HepG2 (cell line): ENCODE measurements at regions not wholly inside any gene's neighbourhood (a gene's known extent, or its start where the extent isn't known, plus 50 kb on each side); places are given as distances from the start of the nearest gene placed in this dataset.

Experiments
- ATAC-seq: fragments of 200-7000 bp; cut with Tn5 transposase; 3 replicates; pipeline ENCODE4 v1.9.1; 2020; ENCODE audit warnings: mild to moderate bottlenecking, moderate library complexity
- BruUV-seq: library from RNA; stranded (reverse); fragments of 400-500 nt; replicated peaks from 2 replicates; lab custom pipeline; 2021; lab: Mats Ljungman, UMichigan
- CTCF ChIA-PET: fragments of 300-600 bp; formaldehyde crosslinking; extraction: SDS; loops from one replicate; lab custom pipeline; 2021; ENCODE audit warnings: low total read pairs, inconsistent platforms, low intra/inter-chr PET ratio; lab: Yijun Ruan, JAX
- POLR2A ChIA-PET: fragments of 350-600 bp; sonication (Branson Sonifier 250); formaldehyde crosslinking; loops from one replicate; lab custom pipeline; 2020; ENCODE audit warnings: antibody characterized with exemption, inconsistent platforms; lab: Yijun Ruan, JAX
- DNase-seq: peaks from one replicate; pipeline ENCODE4 v3.0.0-alpha.2; 2015; ENCODE audit warnings: low spot score
- FAIRE-seq: peaks from 3 replicates; lab custom pipeline; 2011; peaks lifted over from hg19 to GRCh38; lab: Jason Lieb, UNC
- H2AFZ ChIP-seq: one replicate; pipeline ENCODE4 v1.6.1; 2011; ENCODE audit warnings: low read length, inconsistent platforms
- H3K27ac ChIP-seq: fragments of 300-600 bp; 3 replicates; pipeline ENCODE4 v1.8.0; 2011; ENCODE audit warnings: mixed run types, mild to moderate bottlenecking, mixed read lengths, low read length, inconsistent platforms; ENCODE audit not compliant: insufficient read depth; ENCODE audit errors: extremely low read length
- H3K27me3 ChIP-seq, 2 experiments: fragments of 200-600 bp in 1 of 2; 2 replicates in 1 of 2; 3 replicates in 1 of 2; pipeline versions ENCODE4 v1.6.0 to v1.8.0; 2011; ENCODE audit warnings: low read length in 2 of 2, mild to moderate bottlenecking in 2 of 2, moderate library complexity in 2 of 2, inconsistent platforms in 1 of 2; ENCODE audit not compliant: insufficient read depth in 2 of 2, control insufficient read depth in 1 of 2
- H3K36me3 ChIP-seq, 2 experiments: fragments of 200-600 bp in 1 of 2; replicated peaks in 1 of 2; 2 replicates in 1 of 2; 3 replicates in 1 of 2; pipeline versions ENCODE4 v1.5.1 to v1.8.0; 2011; ENCODE audit warnings: low read length in 2 of 2, inconsistent platforms in 1 of 2; ENCODE audit not compliant: insufficient read depth in 2 of 2, control insufficient read depth in 1 of 2
- H3K4me1 ChIP-seq: 2 replicates; pipeline ENCODE4 v1.5.1; 2012; ENCODE audit warnings: low read length, inconsistent platforms; ENCODE audit not compliant: insufficient read depth
- H3K4me2 ChIP-seq: 2 replicates; pipeline ENCODE4 v1.6.0; 2011; ENCODE audit warnings: low read depth, low read length, inconsistent platforms
- H3K4me3 ChIP-seq, 3 experiments: fragments of 200-600 bp in 1 of 3; sonication (generic), shearing (Covaris generic) in 1 of 3; replicated peaks in 1 of 3; 2 replicates each; pipeline ENCODE4 v1.5.1; 2011 to 2016; ENCODE audit warnings: low read length in 3 of 3, inconsistent platforms in 2 of 3, low read depth in 2 of 3, mild to moderate bottlenecking in 2 of 3, control low read depth in 1 of 3, mixed read lengths in 1 of 3; ENCODE audit not compliant: insufficient read depth in 1 of 3
- H3K79me2 ChIP-seq: one replicate; pipeline ENCODE4 v1.6.1; 2011; ENCODE audit warnings: low read length, inconsistent platforms; ENCODE audit not compliant: insufficient read depth
- H3K9ac ChIP-seq: 2 replicates; pipeline ENCODE4 v1.6.0; 2011; ENCODE audit warnings: mild to moderate bottlenecking, low read depth, low read length, inconsistent platforms; ENCODE audit not compliant: insufficient read depth
- H3K9me3 ChIP-seq: 2 replicates; pipeline ENCODE4 v1.5.1; 2012; ENCODE audit warnings: mild to moderate bottlenecking, low read length
- H4K20me1 ChIP-seq: 2 replicates; pipeline ENCODE4 v1.6.0; 2011; ENCODE audit warnings: inconsistent platforms, mild to moderate bottlenecking, low read length, moderate library complexity; ENCODE audit not compliant: insufficient read depth
- CENPX ChIP-seq: sonication (generic); formaldehyde crosslinking; IDR thresholded peaks from 2 replicates; pipeline ENCODE4 v1.9.0; 2021; ENCODE audit warnings: mild to moderate bottlenecking, missing genetic modification reagents, moderate library complexity
- POLR2AphosphoS2 ChIP-seq: IDR thresholded peaks from 2 replicates; pipeline ENCODE4 v1.6.1; 2011; ENCODE audit warnings: low read depth, low read length, improper control_type of control experiment
- RNF219 ChIP-seq: sonication (generic); formaldehyde crosslinking; IDR thresholded peaks from 2 replicates; pipeline ENCODE4 v1.5.0; 2020; ENCODE audit warnings: mild to moderate bottlenecking, missing genetic modification reagents
- XBP1 ChIP-seq: sonication (generic); formaldehyde crosslinking; IDR thresholded peaks from 2 replicates; pipeline ENCODE4 v1.5.0; 2020; ENCODE audit warnings: missing genetic modification reagents
- ZNF160 ChIP-seq: sonication (generic); formaldehyde crosslinking; IDR thresholded peaks from 2 replicates; pipeline ENCODE4 v1.8.0; 2022; ENCODE audit warnings: mild to moderate bottlenecking, inconsistent platforms, missing genetic modification reagents
- ZNF263 ChIP-seq: sonication (generic); formaldehyde crosslinking; IDR thresholded peaks from 2 replicates; pipeline ENCODE4 v1.4.0; 2020; ENCODE audit warnings: missing genetic modification reagents
- ZNF431 ChIP-seq: sonication (generic); formaldehyde crosslinking; IDR thresholded peaks from 2 replicates; pipeline ENCODE4 v1.9.0; 2022; ENCODE audit warnings: missing genetic modification reagents, low read depth, mild to moderate bottlenecking, borderline replicate concordance
- ZNF7 ChIP-seq: IDR thresholded peaks from 2 replicates; pipeline ENCODE4 v1.6.1; 2016; ENCODE audit warnings: missing biosample characterization, missing genetic modification reagents
- ZNF710 ChIP-seq: sonication (generic); formaldehyde crosslinking; IDR thresholded peaks from 2 replicates; pipeline ENCODE4 v1.5.0; 2020; ENCODE audit warnings: mild to moderate bottlenecking, missing genetic modification reagents, borderline replicate concordance
- ZNF746 ChIP-seq: sonication (generic); formaldehyde crosslinking; IDR thresholded peaks from 2 replicates; pipeline ENCODE4 v1.8.0; 2022; ENCODE audit warnings: mild to moderate bottlenecking, missing genetic modification reagents
- ZNF761 ChIP-seq: sonication (generic); formaldehyde crosslinking; conservative IDR thresholded peaks from 2 replicates; pipeline ENCODE4 v1.4.0; 2020; ENCODE audit warnings: mild to moderate bottlenecking, missing genetic modification reagents
- ZSCAN25 ChIP-seq: sonication (generic); formaldehyde crosslinking; IDR thresholded peaks from 2 replicates; pipeline ENCODE4 v1.8.0; 2022; ENCODE audit warnings: mild to moderate bottlenecking, missing genetic modification reagents
- WGBS: methylation state at CpG from one replicate; pipeline ENCODE4 v1.1.6; 2017; ENCODE audit warnings: low lambda C conversion rate; 5-methylcytosine and 5-hydroxymethylcytosine counted together
- in situ Hi-C: cut with HindIII; loops from 2 replicates; pipeline ENCODE4 v1.10.0; 2017; ENCODE audit warnings: low pct_unique_long_range_greater_than_20kb; ENCODE audit not compliant: extremely low pct_ligation_motif_present
- intact Hi-C: fragments of 100-400 bp; cut with micrococcal nuclease; formaldehyde crosslinking; loops from one replicate; pipeline ENCODE4 v1.10.0; 2022; ENCODE audit not compliant: unreplicated experiment
- TF ChIP-seq, protein P1 (sequence below): sonication (generic); formaldehyde crosslinking; IDR thresholded peaks from 2 replicates; pipeline ENCODE4 v1.4.0; 2020; ENCODE audit warnings: missing genetic modification reagents
- TF ChIP-seq, protein P2 (sequence below): sonication (generic); formaldehyde crosslinking; IDR thresholded peaks from 2 replicates; pipeline ENCODE4 v1.4.0; 2020; ENCODE audit warnings: missing genetic modification reagents, borderline replicate concordance

DNA sequence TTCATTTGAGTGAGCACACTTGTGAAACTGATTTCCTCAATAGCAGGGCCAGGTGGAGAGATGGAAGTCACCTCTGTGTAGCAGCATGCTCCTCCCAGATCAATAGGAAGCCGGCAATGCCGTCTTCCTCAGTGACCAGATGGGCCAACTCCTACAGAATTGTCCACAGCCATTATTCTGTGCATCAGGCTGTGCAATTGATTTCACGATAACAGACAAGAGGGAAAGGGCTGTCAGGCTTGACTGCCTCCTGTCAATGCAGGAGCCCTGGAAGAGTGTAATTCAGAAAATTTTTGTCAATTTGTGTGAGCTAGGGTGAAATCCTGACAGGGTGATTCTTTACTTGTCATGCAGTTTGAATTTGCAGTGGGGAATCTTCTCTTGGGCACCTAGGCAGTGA lies 838.4 kb upstream of the NUDT12 start:
- ATAC-seq: no peak
- H3K27ac ChIP-seq: no peak overlapping the region
- 69% methylated on average over 3 of the region's 3 CpGs for WGBS
- no peak overlapping the region for H3K9ac ChIP-seq
- POLR2A ChIA-PET: no interaction called here
- BruUV-seq: no TSS peak
- no peak overlapping the region for H3K4me3 ChIP-seq
- no peaks in the 10 kb centered on the region for H3K27me3 ChIP-seq
- in situ Hi-C loops (no loop called here), intact Hi-C loops (no loop called here)
- no peaks in the 10 kb centered on the region for H3K9me3 ChIP-seq
- no peaks in the 10 kb centered on the region for H3K4me1 ChIP-seq
- DNase-seq: no peak
- CTCF ChIA-PET: no interaction called here
- H2AFZ ChIP-seq: no peak overlapping the region
- H3K36me3 ChIP-seq: no peaks in the 10 kb centered on the region
- no peak overlapping the region for H3K4me2 ChIP-seq
- FAIRE-seq: no peak
- H4K20me1 ChIP-seq: no peaks in the 10 kb centered on the region
- no peaks in the 10 kb centered on the region for H3K79me2 ChIP-seq
- TF ChIP-seq ZNF431 (CRISPR knock-in tag) (no peak), ZNF160 (CRISPR knock-in tag) (no peak), ZSCAN25 (CRISPR knock-in tag) (no peak), ZNF761 (CRISPR knock-in tag) (no peak), ZNF710 (CRISPR knock-in tag) (no peak), XBP1 (CRISPR knock-in tag) (no peak), ZNF746 (no peak), ZNF263 (CRISPR knock-in tag) (no peak), CENPX (CRISPR knock-in tag) (no peak), RNF219 (no peak), ZNF7 (CRISPR knock-in tag) (no peak), POLR2AphosphoS2 (no peak)
- TF ChIP-seq, protein P1, sequence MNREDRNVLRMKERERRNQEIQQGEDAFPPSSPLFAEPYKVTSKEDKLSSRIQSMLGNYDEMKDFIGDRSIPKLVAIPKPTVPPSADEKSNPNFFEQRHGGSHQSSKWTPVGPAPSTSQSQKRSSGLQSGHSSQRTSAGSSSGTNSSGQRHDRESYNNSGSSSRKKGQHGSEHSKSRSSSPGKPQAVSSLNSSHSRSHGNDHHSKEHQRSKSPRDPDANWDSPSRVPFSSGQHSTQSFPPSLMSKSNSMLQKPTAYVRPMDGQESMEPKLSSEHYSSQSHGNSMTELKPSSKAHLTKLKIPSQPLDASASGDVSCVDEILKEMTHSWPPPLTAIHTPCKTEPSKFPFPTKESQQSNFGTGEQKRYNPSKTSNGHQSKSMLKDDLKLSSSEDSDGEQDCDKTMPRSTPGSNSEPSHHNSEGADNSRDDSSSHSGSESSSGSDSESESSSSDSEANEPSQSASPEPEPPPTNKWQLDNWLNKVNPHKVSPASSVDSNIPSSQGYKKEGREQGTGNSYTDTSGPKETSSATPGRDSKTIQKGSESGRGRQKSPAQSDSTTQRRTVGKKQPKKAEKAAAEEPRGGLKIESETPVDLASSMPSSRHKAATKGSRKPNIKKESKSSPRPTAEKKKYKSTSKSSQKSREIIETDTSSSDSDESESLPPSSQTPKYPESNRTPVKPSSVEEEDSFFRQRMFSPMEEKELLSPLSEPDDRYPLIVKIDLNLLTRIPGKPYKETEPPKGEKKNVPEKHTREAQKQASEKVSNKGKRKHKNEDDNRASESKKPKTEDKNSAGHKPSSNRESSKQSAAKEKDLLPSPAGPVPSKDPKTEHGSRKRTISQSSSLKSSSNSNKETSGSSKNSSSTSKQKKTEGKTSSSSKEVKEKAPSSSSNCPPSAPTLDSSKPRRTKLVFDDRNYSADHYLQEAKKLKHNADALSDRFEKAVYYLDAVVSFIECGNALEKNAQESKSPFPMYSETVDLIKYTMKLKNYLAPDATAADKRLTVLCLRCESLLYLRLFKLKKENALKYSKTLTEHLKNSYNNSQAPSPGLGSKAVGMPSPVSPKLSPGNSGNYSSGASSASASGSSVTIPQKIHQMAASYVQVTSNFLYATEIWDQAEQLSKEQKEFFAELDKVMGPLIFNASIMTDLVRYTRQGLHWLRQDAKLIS (CRISPR knock-in tag): no peak
- TF ChIP-seq, protein P2, sequence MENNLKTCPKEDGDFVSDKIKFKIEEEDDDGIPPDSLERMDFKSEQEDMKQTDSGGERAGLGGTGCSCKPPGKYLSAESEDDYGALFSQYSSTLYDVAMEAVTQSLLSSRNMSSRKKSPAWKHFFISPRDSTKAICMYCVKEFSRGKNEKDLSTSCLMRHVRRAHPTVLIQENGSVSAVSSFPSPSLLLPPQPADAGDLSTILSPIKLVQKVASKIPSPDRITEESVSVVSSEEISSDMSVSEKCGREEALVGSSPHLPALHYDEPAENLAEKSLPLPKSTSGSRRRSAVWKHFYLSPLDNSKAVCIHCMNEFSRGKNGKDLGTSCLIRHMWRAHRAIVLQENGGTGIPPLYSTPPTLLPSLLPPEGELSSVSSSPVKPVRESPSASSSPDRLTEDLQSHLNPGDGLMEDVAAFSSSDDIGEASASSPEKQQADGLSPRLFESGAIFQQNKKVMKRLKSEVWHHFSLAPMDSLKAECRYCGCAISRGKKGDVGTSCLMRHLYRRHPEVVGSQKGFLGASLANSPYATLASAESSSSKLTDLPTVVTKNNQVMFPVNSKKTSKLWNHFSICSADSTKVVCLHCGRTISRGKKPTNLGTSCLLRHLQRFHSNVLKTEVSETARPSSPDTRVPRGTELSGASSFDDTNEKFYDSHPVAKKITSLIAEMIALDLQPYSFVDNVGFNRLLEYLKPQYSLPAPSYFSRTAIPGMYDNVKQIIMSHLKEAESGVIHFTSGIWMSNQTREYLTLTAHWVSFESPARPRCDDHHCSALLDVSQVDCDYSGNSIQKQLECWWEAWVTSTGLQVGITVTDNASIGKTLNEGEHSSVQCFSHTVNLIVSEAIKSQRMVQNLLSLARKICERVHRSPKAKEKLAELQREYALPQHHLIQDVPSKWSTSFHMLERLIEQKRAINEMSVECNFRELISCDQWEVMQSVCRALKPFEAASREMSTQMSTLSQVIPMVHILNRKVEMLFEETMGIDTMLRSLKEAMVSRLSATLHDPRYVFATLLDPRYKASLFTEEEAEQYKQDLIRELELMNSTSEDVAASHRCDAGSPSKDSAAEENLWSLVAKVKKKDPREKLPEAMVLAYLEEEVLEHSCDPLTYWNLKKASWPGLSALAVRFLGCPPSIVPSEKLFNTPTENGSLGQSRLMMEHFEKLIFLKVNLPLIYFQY (CRISPR knock-in tag): no peak
